CD4-positive, alpha-beta T cell treated with Interleukin-15 for 4 hours (primary cell): ENCODE measurements at regions not wholly inside any gene's neighbourhood (a gene's known extent, or its start where the extent isn't known, plus 50 kb on each side); places are given as distances from the start of the nearest gene placed in this dataset.
"Not testable (repeated sequence)": the region's sequence is repeated elsewhere in the genome, so short reads cannot be mapped to it uniquely, and the experiment has no call there.

Experiments used
- DNase-seq: peaks from one replicate; pipeline ENCODE4 v3.0.0-alpha.2; 2020; ENCODE audit warnings: low spot score

- not testable (repeated sequence) for DNase-seq
These were observed 96.1 kb upstream of the PLEKHM1 start for GRCh38 chr17:45586651-45586934.

- peak; percentile 72 for DNase-seq
These were observed 102.0 kb upstream of the PLEKHM1 start for GRCh38 chr17:45592433-45592923.

- DNase-seq, result not testable (repeated sequence)
These were observed 105.8 kb upstream of the PLEKHM1 start for GRCh38 chr17:45596347-45596746.

- DNase-seq, result not testable (repeated sequence)
These were observed 109.8 kb upstream of the PLEKHM1 start for GRCh38 chr17:45600052-45601012.

GRCh38 chr17:45601013-45601412 lies 110.5 kb upstream of the PLEKHM1 start:
- DNase-seq, result not testable (repeated sequence)

- DNase-seq, result not testable (repeated sequence)
These were observed 111.4 kb upstream of the PLEKHM1 start for GRCh38 chr17:45601605-45602539.

GRCh38 chr17:45605751-45606150 lies 115.2 kb upstream of the PLEKHM1 start:
- DNase-seq, result not testable (repeated sequence)

- peak; percentile 82 for DNase-seq
These were observed 129.5 kb upstream of the PLEKHM1 start for GRCh38 chr17:45619984-45620405.

GRCh38 chr17:45620468-45620867 lies 129.9 kb upstream of the PLEKHM1 start:
- DNase-seq, result not testable (repeated sequence)

GRCh38 chr17:45621087-45621486 lies 130.6 kb upstream of the PLEKHM1 start:
- DNase-seq, result not testable (repeated sequence)

- DNase-seq, result not testable (repeated sequence)
These were observed 131.8 kb upstream of the PLEKHM1 start for GRCh38 chr17:45622295-45622694.

GRCh38 chr17:45628019-45628418 lies 137.5 kb upstream of the PLEKHM1 start:
- no peak for DNase-seq

- no peak for DNase-seq
These were observed 141.4 kb upstream of the PLEKHM1 start for GRCh38 chr17:45631941-45632340.

- DNase-seq, result no peak
These were observed 144.7 kb upstream of the CRHR1 start for GRCh38 chr17:45639297-45639849.

- DNase-seq, result peak; percentile 67
These were observed 143.8 kb upstream of the CRHR1 start for GRCh38 chr17:45640141-45640850.

- DNase-seq, result no peak
These were observed 142.6 kb upstream of the CRHR1 start for GRCh38 chr17:45641541-45641940.

GRCh38 chr17:45643591-45643990 lies 140.5 kb upstream of the CRHR1 start:
- DNase-seq, result no peak

- not testable (repeated sequence) for DNase-seq
These were observed 139.5 kb upstream of the CRHR1 start for GRCh38 chr17:45644637-45645036.

GRCh38 chr17:45645330-45645729 lies 138.8 kb upstream of the CRHR1 start:
- no peak for DNase-seq

GRCh38 chr17:45646288-45646988 lies 137.7 kb upstream of the CRHR1 start:
- DNase-seq, result no peak

GRCh38 chr17:45648642-45649041 lies 135.5 kb upstream of the CRHR1 start:
- no peak for DNase-seq
